ENCODE measurements at regions not wholly inside any gene's neighbourhood (a gene's known extent, or its start where the extent isn't known, plus 50 kb on each side); places are given as distances from the start of the nearest gene placed in this dataset.
"Not testable (repeated sequence)": the region's sequence is repeated elsewhere in the genome, so short reads cannot be mapped to it uniquely, and the experiment has no call there.

- Mint-ChIP-seq H3K4me1 (no peaks in the 10 kb centered on the region), H3K27me3 (no peaks in the 10 kb centered on the region), H3K4me3 (no peak overlapping the region), H3K36me3 (no peaks in the 10 kb centered on the region), H3K9me3 (ENCODE audit: low read depth) (no peaks in the 10 kb centered on the region), H3K27ac (no peak overlapping the region)
- DNase-seq (no peak), ATAC-seq (no peak)
- CTCF ChIA-PET: no interaction called here
These were observed 150.2 kb downstream of the UQCRFS1 start for GRCh38 chr19:29062475-29063435.

GRCh38 chr19:29060813-29061364 lies 152.1 kb downstream of the UQCRFS1 start:
- CTCF ChIA-PET: no interaction called here
- ATAC-seq: no peak
- no peaks in the 10 kb centered on the region for H3K27me3 Mint-ChIP-seq
- H3K36me3 Mint-ChIP-seq: no peaks in the 10 kb centered on the region
- no peaks in the 10 kb centered on the region for H3K4me1 Mint-ChIP-seq
- no peaks in the 10 kb centered on the region for H3K9me3 Mint-ChIP-seq (ENCODE audit: low read depth)
- H3K27ac Mint-ChIP-seq: no peak overlapping the region
- H3K4me3 Mint-ChIP-seq: no peak overlapping the region
- no peak for DNase-seq

GRCh38 chr19:29056535-29056934 lies 156.4 kb downstream of the UQCRFS1 start:
- no peak overlapping the region for H3K27ac Mint-ChIP-seq
- no peaks in the 10 kb centered on the region for H3K36me3 Mint-ChIP-seq
- peaks cover 2% of the 10 kb centered on the region for H3K9me3 Mint-ChIP-seq (ENCODE audit: low read depth)
- DNase-seq (no peak), ATAC-seq (no peak)
- H3K27me3 Mint-ChIP-seq: no peaks in the 10 kb centered on the region
- CTCF ChIA-PET: no interaction called here
- H3K4me1 Mint-ChIP-seq: no peaks in the 10 kb centered on the region
- H3K4me3 Mint-ChIP-seq: no peak overlapping the region

- Mint-ChIP-seq H3K27ac (no peak overlapping the region), H3K27me3 (no peaks in the 10 kb centered on the region), H3K9me3 (ENCODE audit: low read depth) (peaks cover 2% of the 10 kb centered on the region), H3K4me1 (no peaks in the 10 kb centered on the region), H3K4me3 (no peak overlapping the region), H3K36me3 (no peaks in the 10 kb centered on the region)
- CTCF ChIA-PET: no interaction called here
- ATAC-seq: no peak
- DNase-seq: no peak
These were observed 157.9 kb downstream of the UQCRFS1 start for GRCh38 chr19:29054886-29055675.

- Mint-ChIP-seq H3K27ac (no peak overlapping the region), H3K4me3 (no peak overlapping the region), H3K36me3 (no peaks in the 10 kb centered on the region), H3K4me1 (no peaks in the 10 kb centered on the region), H3K9me3 (ENCODE audit: low read depth) (peaks cover 5% of the 10 kb centered on the region), H3K27me3 (no peaks in the 10 kb centered on the region)
- CTCF ChIA-PET: no interaction called here
- ATAC-seq (no peak), DNase-seq (no peak)
These were observed 164.1 kb downstream of the UQCRFS1 start for GRCh38 chr19:29048873-29049272.

- Mint-ChIP-seq H3K27me3 (no peaks in the 10 kb centered on the region), H3K9me3 (ENCODE audit: low read depth) (peaks cover 2% of the 10 kb centered on the region), H3K4me1 (no peaks in the 10 kb centered on the region), H3K36me3 (no peaks in the 10 kb centered on the region), H3K27ac (no peak overlapping the region), H3K4me3 (no peak overlapping the region)
- no peak for ATAC-seq
- DNase-seq: no peak
- CTCF ChIA-PET: no interaction called here
These were observed 167.2 kb downstream of the UQCRFS1 start for GRCh38 chr19:29045679-29046254.

- DNase-seq (no peak), ATAC-seq (no peak)
- no peaks in the 10 kb centered on the region for H3K4me1 Mint-ChIP-seq
- no peaks in the 10 kb centered on the region for H3K27me3 Mint-ChIP-seq
- H3K36me3 Mint-ChIP-seq: no peaks in the 10 kb centered on the region
- CTCF ChIA-PET: no interaction called here
- H3K9me3 Mint-ChIP-seq (ENCODE audit: low read depth): peaks cover 2% of the 10 kb centered on the region
- no peak overlapping the region for H3K27ac Mint-ChIP-seq
- H3K4me3 Mint-ChIP-seq: no peak overlapping the region
These were observed 168.9 kb downstream of the UQCRFS1 start for GRCh38 chr19:29044037-29044436.

- no peak for ATAC-seq
- peaks cover 2% of the 10 kb centered on the region for H3K9me3 Mint-ChIP-seq (ENCODE audit: low read depth)
- no peaks in the 10 kb centered on the region for H3K27me3 Mint-ChIP-seq
- H3K4me3 Mint-ChIP-seq: no peak overlapping the region
- no peak overlapping the region for H3K27ac Mint-ChIP-seq
- no peaks in the 10 kb centered on the region for H3K4me1 Mint-ChIP-seq
- no peak for DNase-seq
- CTCF ChIA-PET: interaction anchor here (1.1 kb wide), 1 partner anchor 73 kb away, joined by 3 read pairs; no protein-coding TSS in a partner anchor
- no peaks in the 10 kb centered on the region for H3K36me3 Mint-ChIP-seq
These were observed 170.5 kb downstream of the UQCRFS1 start for GRCh38 chr19:29042450-29042849.

- CTCF ChIA-PET: no interaction called here
- H3K4me3 Mint-ChIP-seq: no peak overlapping the region
These were observed 172.0 kb downstream of the UQCRFS1 start for GRCh38 chr19:29040951-29041350.

GRCh38 chr19:29040292-29040691 lies 172.7 kb downstream of the UQCRFS1 start:
- H3K4me3 Mint-ChIP-seq: no peak overlapping the region
- H3K4me1 Mint-ChIP-seq: no peaks in the 10 kb centered on the region
- no peak for ATAC-seq

More at GRCh38 chr19:29040951-29041350, 172.0 kb downstream of the UQCRFS1 start:
- ATAC-seq (no peak), DNase-seq (no peak)
- no peak overlapping the region for H3K27ac Mint-ChIP-seq
- H3K36me3 Mint-ChIP-seq: no peaks in the 10 kb centered on the region
- H3K9me3 Mint-ChIP-seq (ENCODE audit: low read depth): peaks cover 2% of the 10 kb centered on the region
- H3K4me1 Mint-ChIP-seq: no peaks in the 10 kb centered on the region
- H3K27me3 Mint-ChIP-seq: no peaks in the 10 kb centered on the region

GRCh38 chr19:29039036-29039435 lies 173.9 kb downstream of the UQCRFS1 start:
- DNase-seq; H3K36me3 Mint-ChIP-seq; H3K4me1 Mint-ChIP-seq; ATAC-seq; H3K27me3 Mint-ChIP-seq; H3K27ac Mint-ChIP-seq; H3K9me3 Mint-ChIP-seq (ENCODE audit: low read depth); CTCF ChIA-PET; H3K4me3 Mint-ChIP-seq: not testable (repeated sequence)

More at GRCh38 chr19:29040292-29040691, 172.7 kb downstream of the UQCRFS1 start:
- Mint-ChIP-seq H3K27ac (no peak overlapping the region), H3K27me3 (no peaks in the 10 kb centered on the region), H3K9me3 (ENCODE audit: low read depth) (peaks cover 2% of the 10 kb centered on the region), H3K36me3 (no peaks in the 10 kb centered on the region)
- no peak for DNase-seq
- CTCF ChIA-PET: no interaction called here

- H3K27ac Mint-ChIP-seq: no peak overlapping the region
- DNase-seq (no peak), ATAC-seq (no peak)
- H3K9me3 Mint-ChIP-seq (ENCODE audit: low read depth): no peaks in the 10 kb centered on the region
- no peaks in the 10 kb centered on the region for H3K27me3 Mint-ChIP-seq
- no peaks in the 10 kb centered on the region for H3K36me3 Mint-ChIP-seq
- CTCF ChIA-PET: no interaction called here
- H3K4me3 Mint-ChIP-seq: no peak overlapping the region
- H3K4me1 Mint-ChIP-seq: no peaks in the 10 kb centered on the region
These were observed 181.7 kb downstream of the UQCRFS1 start for GRCh38 chr19:29031216-29031615.

GRCh38 chr19:29029268-29029958 lies 183.5 kb downstream of the UQCRFS1 start:
- Mint-ChIP-seq H3K4me3 (no peak overlapping the region), H3K9me3 (ENCODE audit: low read depth) (no peaks in the 10 kb centered on the region), H3K36me3 (no peaks in the 10 kb centered on the region), H3K27ac (no peak overlapping the region), H3K4me1 (no peaks in the 10 kb centered on the region), H3K27me3 (no peaks in the 10 kb centered on the region)
- DNase-seq (no peak), ATAC-seq (no peak)
- CTCF ChIA-PET: interaction anchor here (0.6 kb wide), 1 partner anchor 86 kb away, joined by 3 read pairs; no protein-coding TSS in a partner anchor
